Brain microvascular endothelial cell (primary cell): ENCODE measurements at regions not wholly inside any gene's neighbourhood (a gene's known extent, or its start where the extent isn't known, plus 50 kb on each side); places are given as distances from the start of the nearest gene placed in this dataset.

Experiments used
- DNase-seq: peaks from one replicate; pipeline ENCODE4 v3.0.0-alpha.2; 2020
- H3K27ac ChIP-seq: fragments of 250-450 bp; sonication (Bioruptor Pico); 2 replicates; pipeline ENCODE4 v1.5.1; 2020; ENCODE audit warnings: mild to moderate bottlenecking, moderate library complexity
- H3K27me3 ChIP-seq: fragments of 250-450 bp; sonication (Bioruptor Pico); replicated peaks from 2 replicates; pipeline ENCODE4 v1.5.1; 2020; ENCODE audit warnings: mild to moderate bottlenecking
- H3K36me3 ChIP-seq: fragments of 250-450 bp; sonication (Bioruptor Pico); replicated peaks from 2 replicates; pipeline ENCODE4 v1.5.1; 2020; ENCODE audit warnings: mild to moderate bottlenecking
- H3K4me3 ChIP-seq: 2 replicates; pipeline ENCODE4 v1.5.1; 2011; ENCODE audit warnings: low read depth, mild to moderate bottlenecking, control low read depth, low read length, moderate library complexity
- in situ Hi-C: cut with HindIII; loops from 2 replicates; pipeline ENCODE4 v1.10.0; 2017; ENCODE audit warnings: low sequenced_read_pairs, low pct_ligation_motif_present
- TF ChIP-seq, protein P1 (sequence below): IDR thresholded peaks from 2 replicates; pipeline ENCODE4 v1.5.1; 2011; ENCODE audit warnings: low read depth, mild to moderate bottlenecking, moderate library complexity, low read length, control low read depth, inconsistent platforms; ENCODE audit errors: missing control alignments

DNA sequence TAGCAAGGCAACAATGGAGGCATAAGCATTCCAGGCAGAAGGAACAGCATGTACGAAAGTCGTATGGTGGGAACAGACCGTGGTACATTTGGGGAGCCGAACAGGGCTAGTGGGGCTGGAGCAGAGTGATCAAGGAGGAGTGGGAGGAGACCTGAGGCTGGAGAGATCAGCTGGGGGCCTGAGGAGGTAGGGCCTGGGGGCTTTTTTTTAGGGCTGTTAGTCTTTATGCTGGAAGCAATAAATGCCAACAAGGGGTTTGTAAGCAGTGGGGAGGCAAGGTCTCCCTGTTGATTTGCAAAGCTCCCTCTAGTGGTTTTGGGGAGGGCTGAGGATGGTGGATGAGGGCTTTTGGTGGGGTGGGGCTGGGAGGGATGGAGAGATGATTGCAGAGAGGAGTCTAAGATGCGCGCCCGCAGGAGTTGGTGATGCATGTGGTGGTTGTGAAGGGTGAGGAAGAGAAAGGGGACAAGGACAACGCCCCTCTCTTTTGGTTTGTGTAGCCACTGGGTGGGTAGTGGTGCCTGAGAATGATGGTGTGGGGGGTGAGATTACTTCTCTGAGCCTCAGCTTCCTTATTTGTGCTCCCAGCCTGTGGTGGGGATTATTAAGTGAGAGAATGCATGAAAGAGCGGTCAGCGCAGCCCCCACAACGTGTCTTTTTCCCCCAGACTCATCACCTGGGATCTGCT, 74.1 kb upstream of the TOX2 start:
- no peak overlapping the region for H3K4me3 ChIP-seq
- TF ChIP-seq, protein P1, sequence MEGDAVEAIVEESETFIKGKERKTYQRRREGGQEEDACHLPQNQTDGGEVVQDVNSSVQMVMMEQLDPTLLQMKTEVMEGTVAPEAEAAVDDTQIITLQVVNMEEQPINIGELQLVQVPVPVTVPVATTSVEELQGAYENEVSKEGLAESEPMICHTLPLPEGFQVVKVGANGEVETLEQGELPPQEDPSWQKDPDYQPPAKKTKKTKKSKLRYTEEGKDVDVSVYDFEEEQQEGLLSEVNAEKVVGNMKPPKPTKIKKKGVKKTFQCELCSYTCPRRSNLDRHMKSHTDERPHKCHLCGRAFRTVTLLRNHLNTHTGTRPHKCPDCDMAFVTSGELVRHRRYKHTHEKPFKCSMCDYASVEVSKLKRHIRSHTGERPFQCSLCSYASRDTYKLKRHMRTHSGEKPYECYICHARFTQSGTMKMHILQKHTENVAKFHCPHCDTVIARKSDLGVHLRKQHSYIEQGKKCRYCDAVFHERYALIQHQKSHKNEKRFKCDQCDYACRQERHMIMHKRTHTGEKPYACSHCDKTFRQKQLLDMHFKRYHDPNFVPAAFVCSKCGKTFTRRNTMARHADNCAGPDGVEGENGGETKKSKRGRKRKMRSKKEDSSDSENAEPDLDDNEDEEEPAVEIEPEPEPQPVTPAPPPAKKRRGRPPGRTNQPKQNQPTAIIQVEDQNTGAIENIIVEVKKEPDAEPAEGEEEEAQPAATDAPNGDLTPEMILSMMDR = peak; percentile 74
- no peaks in the 10 kb centered on the region for H3K36me3 ChIP-seq
- DNase-seq = no peak
- H3K27ac ChIP-seq = no peak overlapping the region
- no peaks in the 10 kb centered on the region for H3K27me3 ChIP-seq
- in situ Hi-C loops = no loop called here

DNA sequence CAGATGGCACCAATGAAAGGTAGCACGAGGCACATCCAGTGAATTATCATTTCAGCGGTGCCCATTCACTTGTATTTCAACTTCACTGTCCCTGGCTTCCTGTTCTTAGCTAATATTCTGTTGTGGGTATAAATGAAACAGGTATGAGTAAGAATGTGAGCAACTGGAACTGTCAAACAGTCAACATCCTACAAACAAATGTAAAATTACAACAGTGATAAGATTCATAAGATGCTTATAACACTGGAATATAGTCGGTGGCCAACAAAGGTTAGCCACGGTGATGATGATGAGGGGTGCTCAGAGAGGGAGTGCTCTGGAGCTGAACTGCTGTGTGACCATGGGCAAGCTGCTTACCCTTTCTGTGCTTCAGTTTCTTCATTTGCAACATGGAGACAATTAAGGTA, 74.9 kb upstream of the TOX2 start:
- TF ChIP-seq, protein P1 = no peak
- no peaks in the 10 kb centered on the region for H3K36me3 ChIP-seq
- H3K27me3 ChIP-seq = no peaks in the 10 kb centered on the region
- in situ Hi-C loops = no loop called here
- DNase-seq = no peak
- H3K27ac ChIP-seq = no peak overlapping the region
- H3K4me3 ChIP-seq = no peak overlapping the region

DNA sequence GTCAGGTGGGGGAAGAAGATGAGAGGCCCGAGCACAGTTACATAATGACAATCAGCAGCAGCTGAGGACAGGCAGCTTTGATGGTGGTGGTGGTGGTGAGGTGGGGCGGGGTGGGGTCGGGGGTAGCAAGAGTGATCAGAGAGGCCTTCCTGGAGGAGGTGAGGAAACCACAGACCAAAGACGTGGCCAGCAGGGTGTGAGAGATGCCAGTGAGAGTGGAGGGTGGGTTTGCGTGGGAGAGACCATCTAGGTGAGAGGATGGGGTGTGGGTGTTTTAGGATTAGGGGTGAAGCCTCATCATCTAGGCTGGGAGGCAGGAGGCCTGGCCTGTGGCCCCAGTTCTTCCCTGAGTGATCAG, 76.0 kb upstream of the TOX2 start:
- DNase-seq = no peak
- TF ChIP-seq, protein P1 = no peak
- H3K4me3 ChIP-seq = no peak overlapping the region
- H3K27me3 ChIP-seq = no peaks in the 10 kb centered on the region
- H3K36me3 ChIP-seq = no peaks in the 10 kb centered on the region
- H3K27ac ChIP-seq = no peak overlapping the region
- in situ Hi-C loops = no loop called here

DNA sequence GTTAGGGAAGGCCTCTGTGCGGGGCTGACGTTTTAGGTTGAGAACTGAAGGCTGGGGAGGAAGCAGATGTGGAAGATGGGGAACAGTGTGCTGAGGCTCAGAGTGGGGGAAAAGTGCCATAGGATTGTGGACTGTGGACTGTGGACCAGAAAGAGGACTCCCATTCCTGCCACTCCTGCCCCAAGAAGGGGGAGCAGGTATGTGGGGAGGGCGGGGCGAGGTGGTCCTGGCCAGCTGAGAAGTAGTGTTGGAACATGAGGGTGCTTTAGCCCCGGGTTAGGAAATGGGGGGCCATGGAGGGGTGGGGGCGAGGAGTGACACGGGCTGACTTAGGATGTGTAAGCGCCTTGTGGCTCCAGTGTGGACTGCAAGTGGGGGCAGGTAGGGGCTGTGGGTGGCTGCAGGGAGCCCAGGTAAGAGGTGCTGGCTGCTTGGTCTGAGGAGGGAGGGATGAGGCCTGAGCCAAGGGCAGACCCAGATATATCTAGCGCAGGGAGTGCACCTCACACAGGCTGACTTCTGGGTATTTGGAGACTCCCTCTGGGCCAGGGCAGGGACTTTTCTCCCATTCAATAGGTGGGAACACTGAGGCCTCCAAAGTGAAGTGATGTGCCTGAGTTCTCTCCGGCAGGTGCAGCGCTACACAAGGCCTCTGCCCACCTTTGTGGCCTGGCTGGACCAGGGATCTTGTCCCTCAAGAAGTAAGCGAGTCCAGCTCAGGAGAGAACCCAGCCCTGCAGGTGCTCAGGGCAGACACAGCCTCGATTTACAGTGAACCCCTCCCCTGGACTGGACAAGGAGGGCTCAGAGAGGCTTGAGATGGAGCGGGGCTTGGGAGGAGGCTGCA, 76.6 kb upstream of the TOX2 start:
- no peak overlapping the region for H3K27ac ChIP-seq
- no peak overlapping the region for H3K4me3 ChIP-seq
- no peaks in the 10 kb centered on the region for H3K36me3 ChIP-seq
- TF ChIP-seq, protein P1 = no peak
- in situ Hi-C loops = no loop called here
- H3K27me3 ChIP-seq = no peaks in the 10 kb centered on the region
- no peak for DNase-seq

DNA sequence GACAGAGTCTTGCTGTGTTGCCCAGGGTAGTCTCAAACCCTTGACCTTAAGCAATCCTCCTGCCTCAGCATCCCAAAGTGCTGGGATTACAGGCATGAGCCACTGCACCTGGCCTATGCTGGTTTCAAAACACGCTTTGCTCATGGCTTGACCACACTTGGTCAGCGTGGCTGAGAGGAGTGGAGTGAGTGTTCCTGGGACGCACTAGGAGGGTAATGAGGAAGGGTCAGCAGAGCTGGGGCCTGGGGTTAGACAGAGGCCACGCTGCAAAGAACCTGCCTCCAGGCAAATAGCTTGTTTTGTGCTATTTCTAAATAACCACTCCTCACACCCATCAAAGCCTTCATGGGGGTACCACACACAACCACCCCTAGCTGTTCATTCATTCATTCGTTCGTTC, 77.9 kb upstream of the TOX2 start:
- in situ Hi-C loops = no loop called here
- no peaks in the 10 kb centered on the region for H3K27me3 ChIP-seq
- no peak for DNase-seq
- no peak overlapping the region for H3K27ac ChIP-seq
- TF ChIP-seq, protein P1 = no peak
- no peak overlapping the region for H3K4me3 ChIP-seq
- no peaks in the 10 kb centered on the region for H3K36me3 ChIP-seq
